GM15510 (cell line): ENCODE measurements at regions not wholly inside any gene's neighbourhood (a gene's known extent, or its start where the extent isn't known, plus 50 kb on each side); places are given as distances from the start of the nearest gene placed in this dataset.

Experiments used
- POLR2A ChIP-seq: IDR thresholded peaks from 3 replicates; pipeline ENCODE4 v1.6.1; 2011; ENCODE audit warnings: borderline replicate concordance; ENCODE audit not compliant: insufficient read length; ENCODE audit errors: extremely low read depth

DNA sequence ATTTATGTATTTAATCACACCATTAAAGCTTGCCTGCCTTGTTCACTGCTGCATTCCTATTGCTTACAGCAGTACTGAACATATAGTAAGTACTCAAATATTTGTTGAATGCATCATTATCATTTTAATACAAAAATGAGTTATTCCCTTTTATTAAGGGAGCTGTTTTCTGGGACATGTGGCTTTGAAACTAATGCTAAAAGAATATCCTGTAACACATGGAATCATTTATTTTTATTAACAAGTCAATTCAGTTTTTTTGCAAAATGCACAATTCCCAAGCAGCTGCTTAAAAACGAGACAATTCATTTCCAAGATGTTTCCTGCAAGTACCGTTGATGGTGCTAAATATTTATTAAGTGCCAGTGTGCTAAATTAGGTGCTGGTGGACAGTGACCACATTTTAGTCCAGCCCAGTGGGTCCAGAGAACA lies 148.3 kb upstream of the NR3C1 start:
- no peak for TF ChIP-seq POLR2A

DNA sequence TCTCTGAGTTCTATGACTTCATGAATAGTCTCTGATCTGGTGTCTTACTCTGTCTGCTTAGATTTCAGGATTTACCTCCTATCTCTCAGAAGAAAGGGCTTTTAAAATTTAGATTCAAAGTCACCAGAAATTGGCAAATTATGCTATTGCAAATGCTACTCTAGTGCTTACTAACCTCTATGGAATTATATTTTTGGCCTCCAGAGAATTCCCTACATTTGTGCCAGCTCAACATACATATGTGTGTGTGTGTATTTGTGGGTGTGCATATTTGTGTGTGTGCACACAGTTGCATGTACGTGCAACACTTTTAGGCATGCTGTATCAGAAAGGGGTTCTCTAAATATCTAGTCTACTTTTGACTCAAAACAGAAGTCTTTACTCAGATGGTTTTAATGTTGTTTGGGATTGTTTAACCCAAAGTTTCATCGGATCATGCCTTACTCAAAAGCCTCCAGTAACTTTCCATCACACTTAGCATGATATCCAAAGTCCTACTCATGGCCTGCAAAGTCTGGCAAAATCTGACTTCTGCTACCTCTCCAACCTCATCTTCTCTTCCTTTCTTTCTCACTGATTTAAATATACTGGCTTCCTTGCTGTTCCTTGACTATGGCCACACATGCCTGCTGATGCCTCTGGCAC lies 147.6 kb upstream of the NR3C1 start:
- no peak for TF ChIP-seq POLR2A

DNA sequence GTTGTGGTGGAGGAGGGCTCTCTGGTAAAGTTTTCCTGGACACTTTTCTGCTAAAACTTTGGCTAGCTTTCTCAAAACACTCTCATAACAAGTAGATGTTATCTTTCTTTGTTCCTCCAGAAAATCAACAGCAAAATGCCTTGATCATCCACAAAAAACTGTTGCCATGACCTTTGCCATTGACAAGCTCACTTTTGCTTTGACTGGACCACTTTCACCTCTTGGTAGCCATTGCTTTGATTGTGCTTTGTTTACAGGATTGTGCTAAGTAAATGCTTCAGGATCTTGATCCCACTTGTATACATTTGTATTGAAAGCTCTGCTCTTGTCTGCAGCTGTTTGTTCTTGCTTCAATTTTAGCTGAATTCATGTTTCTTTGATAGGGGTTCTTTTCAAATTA lies 143.9 kb upstream of the NR3C1 start:
- TF ChIP-seq POLR2A: no peak

GRCh38 chr5:143546394-143546793 lies 142.9 kb upstream of the NR3C1 start:
- TF ChIP-seq POLR2A: no peak

DNA sequence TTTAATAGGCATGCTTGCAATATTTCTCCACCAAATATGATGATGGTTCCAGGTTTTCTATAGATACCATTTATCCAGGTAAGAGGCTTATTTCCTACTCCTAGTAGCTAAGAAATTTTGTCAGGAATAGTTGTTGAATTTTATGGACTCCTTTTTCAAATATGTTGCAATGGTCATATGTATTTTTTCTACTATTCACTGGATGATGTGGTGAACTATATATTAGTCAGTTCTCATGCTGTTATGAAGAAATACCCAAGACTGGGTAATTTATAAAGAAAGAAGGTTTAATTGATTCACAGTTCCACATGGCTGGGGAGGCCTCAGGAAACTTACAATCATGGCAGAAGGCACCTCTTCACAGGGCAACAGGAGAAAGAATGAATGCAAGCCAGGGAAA lies 141.1 kb upstream of the NR3C1 start:
- no peak for TF ChIP-seq POLR2A

- no peak for TF ChIP-seq POLR2A
These were observed 140.1 kb upstream of the NR3C1 start for GRCh38 chr5:143543358-143544255.

DNA sequence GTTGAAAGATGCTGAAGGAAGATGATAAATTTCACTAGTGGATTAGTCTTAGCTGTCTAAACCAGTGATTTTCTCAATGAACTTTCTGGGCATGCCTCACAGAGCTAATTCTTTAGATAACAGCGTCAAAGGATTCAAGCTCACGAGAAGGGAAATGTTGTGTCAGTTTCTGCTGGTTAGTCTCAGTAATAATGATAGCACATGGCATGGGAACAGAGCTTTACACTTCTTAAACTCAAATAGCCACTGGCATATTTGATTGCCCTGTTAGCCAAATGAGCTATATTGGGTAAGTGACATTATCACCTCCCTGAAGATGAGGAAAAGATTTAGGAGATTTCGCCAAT lies 139.3 kb upstream of the NR3C1 start:
- TF ChIP-seq POLR2A: no peak

- TF ChIP-seq POLR2A: no peak
These were observed 138.7 kb upstream of the NR3C1 start for GRCh38 chr5:143541943-143542797.

DNA sequence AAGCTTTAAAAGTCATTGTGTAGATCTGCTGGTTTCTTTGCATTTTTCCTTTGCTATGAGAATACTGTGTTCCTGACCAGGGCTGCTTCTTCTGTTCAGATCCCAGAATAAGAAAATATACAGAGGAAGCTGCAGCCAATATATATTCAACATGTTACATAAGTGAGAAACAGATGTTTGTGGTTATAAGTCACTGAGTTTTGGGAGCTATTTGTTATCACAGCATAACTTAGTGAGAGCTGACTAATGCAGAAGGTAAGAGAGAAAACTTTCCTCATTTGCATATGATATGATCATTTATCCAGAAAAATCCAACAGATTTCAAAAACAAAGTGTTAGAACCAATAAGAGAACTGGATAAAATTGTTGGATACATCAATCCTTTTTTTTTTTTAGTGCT lies 136.3 kb upstream of the NR3C1 start:
- no peak for TF ChIP-seq POLR2A

- TF ChIP-seq POLR2A: no peak
These were observed 133.6 kb upstream of the NR3C1 start for GRCh38 chr5:143537056-143537455.

DNA sequence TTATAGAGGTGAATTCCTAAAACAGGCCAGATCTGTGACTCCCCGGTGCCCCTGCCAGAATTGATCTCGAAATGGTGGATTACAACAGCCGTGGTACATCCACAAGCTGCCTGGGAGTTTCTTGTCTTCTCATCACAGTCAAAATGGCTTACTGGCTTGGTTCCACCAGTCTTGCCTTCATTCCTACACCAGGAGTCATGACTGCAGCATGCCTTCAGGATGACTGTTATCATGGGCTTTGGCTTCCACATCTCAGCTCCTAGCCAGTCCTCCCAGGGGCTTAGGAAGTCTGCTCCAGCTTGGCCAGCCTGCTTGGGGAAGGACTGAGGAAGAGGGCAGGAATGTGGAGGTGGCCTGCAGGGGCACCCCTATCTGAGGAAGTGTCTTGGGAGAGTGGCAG lies 132.9 kb upstream of the NR3C1 start:
- TF ChIP-seq POLR2A: no peak

DNA sequence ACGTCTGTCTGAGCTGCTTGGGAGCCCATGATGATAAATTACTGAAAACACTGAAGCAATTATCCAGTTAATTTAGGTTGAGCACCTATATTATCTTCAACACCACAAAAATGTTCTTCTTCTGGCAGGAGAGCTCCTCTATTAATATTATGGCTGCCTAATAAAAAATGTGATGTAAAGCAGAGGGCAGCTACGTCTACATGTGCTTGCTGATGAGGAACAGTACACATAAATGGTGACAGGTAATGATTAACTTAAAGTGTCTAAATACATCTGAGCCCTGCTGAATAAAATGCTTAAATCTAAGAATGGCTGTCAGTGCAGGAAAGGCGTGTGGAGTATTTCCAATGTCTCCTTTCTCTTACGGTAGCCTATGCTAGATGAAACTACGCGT lies 131.3 kb upstream of the NR3C1 start:
- TF ChIP-seq POLR2A: no peak

DNA sequence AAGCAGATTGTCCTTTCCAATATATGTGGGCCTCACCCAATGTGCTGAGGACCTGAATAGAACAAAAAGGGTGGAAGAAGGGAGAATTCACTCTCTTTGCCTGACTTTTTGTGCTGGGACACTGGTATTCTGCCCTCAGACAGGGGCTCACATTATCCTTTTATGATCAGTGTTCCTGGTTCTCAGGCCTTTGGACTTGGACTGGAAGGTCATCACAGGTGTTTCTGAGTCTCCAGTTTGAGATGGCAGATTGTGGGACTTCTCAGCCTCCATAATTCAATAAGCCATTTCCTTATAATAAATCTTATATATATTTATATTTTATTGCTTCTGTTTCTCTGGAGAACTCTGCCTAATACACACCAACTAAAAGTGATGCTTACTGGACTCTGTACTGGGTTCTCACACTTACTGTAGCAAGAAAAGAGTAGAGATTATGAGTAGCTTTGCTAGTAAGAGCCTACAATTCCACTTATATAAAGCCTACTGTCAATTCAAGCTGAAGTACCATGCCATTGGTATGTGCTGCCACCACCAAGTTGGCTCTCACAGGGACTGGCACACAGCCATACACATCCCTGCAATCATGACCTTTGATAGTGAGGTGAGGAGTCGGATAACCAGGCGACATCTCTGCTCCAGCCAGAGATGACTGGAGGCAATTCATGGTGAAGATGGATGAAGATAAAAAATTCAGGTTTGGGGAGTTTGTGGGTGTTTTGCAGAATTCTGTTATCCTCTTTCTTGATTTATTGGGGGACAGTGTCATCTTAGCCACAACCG lies 130.7 kb upstream of the NR3C1 start:
- TF ChIP-seq POLR2A: no peak

- no peak for TF ChIP-seq POLR2A
These were observed 130.0 kb upstream of the NR3C1 start for GRCh38 chr5:143533475-143533874.
